ENCODE measurements at regions not wholly inside any gene's neighbourhood (a gene's known extent, or its start where the extent isn't known, plus 50 kb on each side); places are given as distances from the start of the nearest gene placed in this dataset.

DNA sequence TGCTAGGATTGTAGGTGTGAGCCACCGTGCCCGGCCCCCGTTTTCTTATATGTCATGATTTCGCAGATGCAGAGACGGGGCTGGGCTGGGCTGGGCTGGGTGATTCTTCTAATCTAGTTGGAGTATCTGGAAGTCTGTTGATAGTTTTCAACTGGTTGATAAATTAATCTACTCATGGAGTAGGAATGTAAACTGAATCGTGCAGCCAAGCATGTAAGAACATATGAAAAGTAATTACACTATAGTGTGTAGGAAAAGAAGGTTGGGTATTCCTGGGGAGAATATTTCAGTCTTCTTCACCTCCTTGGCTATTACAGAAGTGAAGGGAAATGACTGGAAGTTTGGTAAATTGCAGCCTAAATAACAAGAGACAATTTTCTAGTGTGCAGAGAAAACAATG lies 82.6 kb upstream of the MAGI1 start:
- no peak for ATAC-seq
- no peak for DNase-seq
- H3K9me3 ChIP-seq, result no peaks in the 10 kb centered on the region
- H3K4me3 ChIP-seq, result no peak overlapping the region
- H3K4me1 ChIP-seq, result peaks cover 4% of the 10 kb centered on the region
- no peaks in the 10 kb centered on the region for H3K36me3 ChIP-seq (ENCODE audit: insufficient read depth in 1 of 2, low read depth in 1 of 2)
- 62 to 92% (median 92%) methylated on average over 6 of the region's 6 CpGs for WGBS, 3 donors
- H3K27me3 ChIP-seq (ENCODE audit: insufficient read depth in 3 of 3, low read length in 2 of 3), result no peaks in the 10 kb centered on the region
- TF ChIP-seq, protein P1, sequence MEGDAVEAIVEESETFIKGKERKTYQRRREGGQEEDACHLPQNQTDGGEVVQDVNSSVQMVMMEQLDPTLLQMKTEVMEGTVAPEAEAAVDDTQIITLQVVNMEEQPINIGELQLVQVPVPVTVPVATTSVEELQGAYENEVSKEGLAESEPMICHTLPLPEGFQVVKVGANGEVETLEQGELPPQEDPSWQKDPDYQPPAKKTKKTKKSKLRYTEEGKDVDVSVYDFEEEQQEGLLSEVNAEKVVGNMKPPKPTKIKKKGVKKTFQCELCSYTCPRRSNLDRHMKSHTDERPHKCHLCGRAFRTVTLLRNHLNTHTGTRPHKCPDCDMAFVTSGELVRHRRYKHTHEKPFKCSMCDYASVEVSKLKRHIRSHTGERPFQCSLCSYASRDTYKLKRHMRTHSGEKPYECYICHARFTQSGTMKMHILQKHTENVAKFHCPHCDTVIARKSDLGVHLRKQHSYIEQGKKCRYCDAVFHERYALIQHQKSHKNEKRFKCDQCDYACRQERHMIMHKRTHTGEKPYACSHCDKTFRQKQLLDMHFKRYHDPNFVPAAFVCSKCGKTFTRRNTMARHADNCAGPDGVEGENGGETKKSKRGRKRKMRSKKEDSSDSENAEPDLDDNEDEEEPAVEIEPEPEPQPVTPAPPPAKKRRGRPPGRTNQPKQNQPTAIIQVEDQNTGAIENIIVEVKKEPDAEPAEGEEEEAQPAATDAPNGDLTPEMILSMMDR (IDR thresholded peaks at IDR 0.05), result no peak
- intact Hi-C loops (cut with DNase I), result no loop called here
- no peak overlapping the region for H3K27ac ChIP-seq

DNA sequence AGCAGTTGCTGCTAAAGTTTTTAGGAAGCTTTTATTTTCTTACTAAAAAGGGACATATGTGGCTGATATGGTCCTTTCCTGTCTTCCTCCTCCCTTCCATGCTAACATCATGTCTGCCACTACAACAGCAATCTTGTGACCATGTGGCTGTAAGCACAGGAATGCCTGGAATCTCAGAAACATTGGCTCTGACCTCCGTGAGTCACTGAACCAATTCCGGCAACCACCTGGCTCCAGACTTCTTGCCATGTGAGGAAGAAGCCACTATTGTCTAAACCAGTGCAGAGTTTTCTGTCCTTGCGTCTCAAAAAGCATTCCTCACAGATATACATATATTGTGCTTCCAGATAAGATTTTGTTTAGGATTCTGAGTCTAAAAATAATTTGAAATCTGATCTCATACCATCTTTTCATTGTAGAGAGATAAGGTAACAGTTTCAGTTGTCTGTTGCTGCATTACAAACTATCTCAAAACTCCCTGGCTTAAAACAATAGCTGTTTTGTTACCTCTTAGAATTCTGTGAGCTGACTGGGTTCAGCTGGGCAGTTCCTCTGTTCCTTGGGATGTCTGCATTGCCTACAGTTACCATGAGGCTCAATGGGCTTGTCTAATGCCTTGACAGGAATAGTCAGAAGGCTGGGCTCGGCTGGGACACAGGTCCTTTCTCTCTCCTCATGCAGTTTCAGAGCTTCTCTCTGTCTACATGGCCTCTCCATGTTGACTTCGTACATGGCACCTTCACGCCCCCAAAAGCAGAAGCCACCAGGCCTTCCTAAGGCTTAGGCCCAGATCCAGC lies 77.3 kb upstream of the MAGI1 start:
- peak; percentile 34 to 66 for DNase-seq
- Histone ChIP-seq H3K27ac (peak overlapping the region; percentile 80), H3K36me3 (ENCODE audit: insufficient read depth in 1 of 2, low read depth in 1 of 2) (no peaks in the 10 kb centered on the region), H3K9me3 (no peaks in the 10 kb centered on the region), H3K27me3 (ENCODE audit: insufficient read depth in 3 of 3, low read length in 2 of 3) (no peaks in the 10 kb centered on the region), H3K4me1 (peaks cover 15% of the 10 kb centered on the region), H3K4me3 (no peak overlapping the region)
- 39 to 49% (median 41%) methylated on average over 6 of the region's 6 CpGs for WGBS, 3 donors
- intact Hi-C loops (cut with DNase I), result loop anchor here in 1 of 2 donors (5.0 kb wide), 1 partner anchor 79 kb away; the partner anchor contains the start of gene MAGI1
- TF ChIP-seq, protein P1 (IDR thresholded peaks at IDR 0.05), result no peak
- peak; percentile 93 to 99 (median 98) for ATAC-seq

DNA sequence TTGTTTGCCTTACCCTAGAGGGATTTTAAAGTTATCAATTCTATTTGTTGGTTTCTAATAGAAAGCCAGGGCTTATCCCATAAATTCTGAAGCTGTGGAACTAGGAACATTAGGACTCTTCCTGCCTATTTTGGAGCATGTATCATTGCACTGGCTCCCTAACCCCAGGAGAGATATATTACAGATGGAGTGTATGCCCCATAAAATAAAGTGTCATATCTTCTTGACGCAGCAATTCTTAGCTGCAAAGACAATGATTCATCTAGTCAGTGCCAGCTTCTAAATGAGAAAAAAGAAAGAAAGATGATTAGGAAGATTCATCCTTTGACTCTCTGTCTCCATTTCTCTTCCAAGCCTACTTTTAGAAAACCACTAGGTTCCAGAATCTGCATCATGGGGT lies 74.8 kb upstream of the MAGI1 start:
- intact Hi-C loops (cut with DNase I), result no loop called here
- DNase-seq (no peak), ATAC-seq (no peak)
- Histone ChIP-seq H3K9me3 (no peaks in the 10 kb centered on the region), H3K36me3 (ENCODE audit: insufficient read depth in 1 of 2, low read depth in 1 of 2) (no peaks in the 10 kb centered on the region), H3K4me1 (peaks cover 15% of the 10 kb centered on the region), H3K27me3 (ENCODE audit: insufficient read depth in 3 of 3, low read length in 2 of 3) (no peaks in the 10 kb centered on the region), H3K27ac (no peak overlapping the region), H3K4me3 (no peak overlapping the region)
- WGBS, 3 donors, result 74 to 76% (median 76%) methylated on average over 1 of the region's 1 CpG
- TF ChIP-seq, protein P1 (IDR thresholded peaks at IDR 0.05), result no peak

DNA sequence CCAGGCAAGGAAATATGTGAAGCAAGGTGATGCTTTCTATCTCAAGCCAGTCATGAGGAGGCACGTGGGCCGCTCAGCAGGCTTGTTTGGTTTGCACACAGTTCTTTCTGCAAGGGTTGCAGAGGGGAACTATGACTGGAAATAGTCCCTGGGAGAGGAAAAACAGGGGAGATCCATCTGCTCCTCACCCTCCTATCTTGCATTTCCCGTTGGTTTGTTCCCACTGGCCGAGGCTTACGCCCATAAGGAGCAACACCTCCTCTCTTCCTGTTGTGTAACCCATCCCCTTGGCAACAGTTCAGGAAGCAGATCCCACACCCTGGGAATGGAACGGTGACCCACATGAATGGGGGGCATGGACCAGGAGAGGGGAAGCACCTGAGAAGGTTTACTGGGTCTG lies 72.1 kb upstream of the MAGI1 start:
- no peak for DNase-seq
- 41 to 57% (median 50%) methylated on average over 6 of the region's 6 CpGs for WGBS, 3 donors
- no peaks in the 10 kb centered on the region for H3K36me3 ChIP-seq (ENCODE audit: insufficient read depth in 1 of 2, low read depth in 1 of 2)
- no peaks in the 10 kb centered on the region for H3K27me3 ChIP-seq (ENCODE audit: insufficient read depth in 3 of 3, low read length in 2 of 3)
- H3K27ac ChIP-seq, result no peak overlapping the region
- H3K4me3 ChIP-seq, result no peak overlapping the region
- H3K4me1 ChIP-seq, result peaks cover 6% of the 10 kb centered on the region
- H3K9me3 ChIP-seq, result no peaks in the 10 kb centered on the region
- ATAC-seq, result no peak
- TF ChIP-seq, protein P1 (IDR thresholded peaks at IDR 0.05), result no peak
- intact Hi-C loops (cut with DNase I), result no loop called here

DNA sequence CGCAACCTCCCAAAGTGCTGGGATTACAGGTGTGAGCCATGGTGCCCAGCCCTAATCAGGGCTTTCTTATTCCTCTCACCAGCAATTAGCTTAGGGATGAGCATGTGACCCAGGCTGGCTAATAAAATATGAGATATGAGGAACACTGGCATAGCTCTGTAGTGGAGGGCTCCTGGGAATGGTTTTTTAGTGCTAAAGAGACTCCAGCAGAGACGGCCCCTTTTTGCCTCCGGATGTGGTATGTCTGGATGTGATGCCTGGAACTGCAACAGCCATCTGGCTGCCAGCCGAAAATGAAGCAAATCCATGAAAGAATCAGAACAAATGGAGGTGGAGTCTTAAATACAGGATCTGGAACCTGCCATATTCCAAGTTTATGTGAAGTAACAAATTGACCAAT lies 69.1 kb upstream of the MAGI1 start:
- Histone ChIP-seq H3K27ac (no peak overlapping the region), H3K9me3 (no peaks in the 10 kb centered on the region), H3K4me3 (no peak overlapping the region), H3K36me3 (ENCODE audit: insufficient read depth in 1 of 2, low read depth in 1 of 2) (no peaks in the 10 kb centered on the region), H3K4me1 (no peaks in the 10 kb centered on the region), H3K27me3 (ENCODE audit: insufficient read depth in 3 of 3, low read length in 2 of 3) (no peaks in the 10 kb centered on the region)
- no peak for ATAC-seq
- TF ChIP-seq, protein P1 (IDR thresholded peaks at IDR 0.05), result no peak
- DNase-seq, result no peak
- intact Hi-C loops (cut with DNase I), result no loop called here
- WGBS, 3 donors, result 29 to 41% (median 34%) methylated on average over 4 of the region's 4 CpGs

All from psoas muscle (tissue), 7 donors.